ENCODE measurements at regions not wholly inside any gene's neighbourhood (a gene's known extent, or its start where the extent isn't known, plus 50 kb on each side); places are given as distances from the start of the nearest gene placed in this dataset.

DNA sequence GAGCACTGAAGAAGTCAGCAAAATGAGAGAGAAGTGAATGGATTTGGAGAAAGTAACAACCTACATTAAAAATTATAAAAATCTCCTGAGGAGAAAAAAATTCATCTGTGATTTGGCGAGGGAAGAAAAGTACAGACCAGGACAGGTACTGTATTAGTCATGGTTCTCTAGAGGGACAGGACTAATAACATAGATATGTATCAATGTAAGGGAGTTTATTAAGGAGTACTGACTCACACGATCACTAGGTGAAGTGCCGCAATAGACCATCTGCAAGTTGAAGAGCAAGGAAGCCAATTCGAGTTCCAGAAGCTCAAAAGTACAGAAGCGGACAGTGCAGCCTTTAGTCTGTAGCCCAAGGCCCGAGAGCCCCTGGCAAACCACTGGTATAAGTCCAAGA, 1004.4 kb upstream of the ALCAM start:
- Mint-ChIP-seq H3K9me3 (peaks cover 6% of the 10 kb centered on the region), H3K36me3 (ENCODE audit: insufficient read depth) (peaks cover 2% of the 10 kb centered on the region), H3K4me3 (no peak overlapping the region), H3K27me3 (no peaks in the 10 kb centered on the region), H3K4me1 (no peaks in the 10 kb centered on the region), H3K27ac (ENCODE audit: low read depth) (no peak overlapping the region)
- DNase-seq (ENCODE audit: low spot score in 2 of 2): no peak
- no peak for ATAC-seq (replicated peaks; ENCODE audit: extremely low read depth, poor library complexity, severe bottlenecking)

GRCh38 chr3:104367000-104367399, 999.7 kb upstream of the ALCAM start:
- H3K27ac Mint-ChIP-seq (ENCODE audit: low read depth): no peak overlapping the region
- ATAC-seq (replicated peaks; ENCODE audit: extremely low read depth, poor library complexity, severe bottlenecking) (no peak), DNase-seq (ENCODE audit: low spot score in 2 of 2) (no peak)
- H3K27me3 Mint-ChIP-seq: no peaks in the 10 kb centered on the region
- H3K9me3 Mint-ChIP-seq: no peaks in the 10 kb centered on the region
- no peaks in the 10 kb centered on the region for H3K36me3 Mint-ChIP-seq (ENCODE audit: insufficient read depth)
- H3K4me1 Mint-ChIP-seq: no peaks in the 10 kb centered on the region
- H3K4me3 Mint-ChIP-seq: no peak overlapping the region

GRCh38 chr3:104368760-104369159, 997.9 kb upstream of the ALCAM start:
- H3K4me3 Mint-ChIP-seq: no peak overlapping the region
- no peaks in the 10 kb centered on the region for H3K9me3 Mint-ChIP-seq
- H3K36me3 Mint-ChIP-seq (ENCODE audit: insufficient read depth): no peaks in the 10 kb centered on the region
- no peak for ATAC-seq (replicated peaks; ENCODE audit: extremely low read depth, poor library complexity, severe bottlenecking)
- no peaks in the 10 kb centered on the region for H3K4me1 Mint-ChIP-seq
- no peak overlapping the region for H3K27ac Mint-ChIP-seq (ENCODE audit: low read depth)
- DNase-seq (ENCODE audit: low spot score in 2 of 2): no peak
- no peaks in the 10 kb centered on the region for H3K27me3 Mint-ChIP-seq

- H3K36me3 Mint-ChIP-seq (ENCODE audit: insufficient read depth): no peaks in the 10 kb centered on the region
- H3K9me3 Mint-ChIP-seq: peaks cover 14% of the 10 kb centered on the region
- H3K4me1 Mint-ChIP-seq: no peaks in the 10 kb centered on the region
- no peak overlapping the region for H3K27ac Mint-ChIP-seq (ENCODE audit: low read depth)
- ATAC-seq (replicated peaks; ENCODE audit: extremely low read depth, poor library complexity, severe bottlenecking): no peak
- no peaks in the 10 kb centered on the region for H3K27me3 Mint-ChIP-seq
- no peak overlapping the region for H3K4me3 Mint-ChIP-seq
- DNase-seq (ENCODE audit: low spot score in 2 of 2): no peak
Measured at GRCh38 chr3:104385421-104385820, 981.3 kb upstream of the ALCAM start.

DNA sequence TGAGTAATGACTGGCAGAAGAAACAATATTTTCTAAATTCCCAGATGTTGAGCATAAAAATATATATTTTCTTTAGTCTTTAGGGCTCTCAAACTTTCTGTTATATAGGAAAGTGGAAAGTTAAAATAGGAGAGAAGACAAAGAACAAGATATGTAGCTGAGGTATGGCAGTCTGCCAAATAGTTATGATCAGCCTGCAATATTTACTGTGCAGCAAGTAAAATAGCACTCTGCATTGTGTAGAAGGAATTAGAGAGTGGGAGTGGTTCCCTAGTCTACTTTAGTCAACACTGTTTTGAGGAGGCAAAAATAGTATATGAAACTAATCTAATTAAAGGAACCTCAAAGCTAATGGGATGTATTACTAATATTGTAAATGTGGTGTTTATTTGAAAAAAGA, 978.1 kb upstream of the ALCAM start:
- H3K27ac Mint-ChIP-seq (ENCODE audit: low read depth): no peak overlapping the region
- no peaks in the 10 kb centered on the region for H3K27me3 Mint-ChIP-seq
- no peaks in the 10 kb centered on the region for H3K4me1 Mint-ChIP-seq
- no peak for ATAC-seq (replicated peaks; ENCODE audit: extremely low read depth, poor library complexity, severe bottlenecking)
- DNase-seq (ENCODE audit: low spot score in 2 of 2): no peak
- no peak overlapping the region for H3K4me3 Mint-ChIP-seq
- peaks cover 12% of the 10 kb centered on the region for H3K9me3 Mint-ChIP-seq
- H3K36me3 Mint-ChIP-seq (ENCODE audit: insufficient read depth): no peaks in the 10 kb centered on the region

- no peaks in the 10 kb centered on the region for H3K36me3 Mint-ChIP-seq (ENCODE audit: insufficient read depth)
- peaks cover 9% of the 10 kb centered on the region for H3K9me3 Mint-ChIP-seq
- no peak overlapping the region for H3K4me3 Mint-ChIP-seq
- ATAC-seq (replicated peaks; ENCODE audit: extremely low read depth, poor library complexity, severe bottlenecking) (no peak), DNase-seq (ENCODE audit: low spot score in 2 of 2) (no peak)
- H3K27me3 Mint-ChIP-seq: no peaks in the 10 kb centered on the region
- no peaks in the 10 kb centered on the region for H3K4me1 Mint-ChIP-seq
- no peak overlapping the region for H3K27ac Mint-ChIP-seq (ENCODE audit: low read depth)
Measured at GRCh38 chr3:104392327-104392726, 974.4 kb upstream of the ALCAM start.

- Mint-ChIP-seq H3K36me3 (ENCODE audit: insufficient read depth) (no peaks in the 10 kb centered on the region), H3K4me3 (no peak overlapping the region), H3K4me1 (no peaks in the 10 kb centered on the region), H3K27ac (ENCODE audit: low read depth) (no peak overlapping the region), H3K27me3 (no peaks in the 10 kb centered on the region), H3K9me3 (peaks cover 11% of the 10 kb centered on the region)
- ATAC-seq (replicated peaks; ENCODE audit: extremely low read depth, poor library complexity, severe bottlenecking) (no peak), DNase-seq (ENCODE audit: low spot score in 2 of 2) (no peak)
Measured at GRCh38 chr3:104396974-104397669, 969.6 kb upstream of the ALCAM start.

DNA sequence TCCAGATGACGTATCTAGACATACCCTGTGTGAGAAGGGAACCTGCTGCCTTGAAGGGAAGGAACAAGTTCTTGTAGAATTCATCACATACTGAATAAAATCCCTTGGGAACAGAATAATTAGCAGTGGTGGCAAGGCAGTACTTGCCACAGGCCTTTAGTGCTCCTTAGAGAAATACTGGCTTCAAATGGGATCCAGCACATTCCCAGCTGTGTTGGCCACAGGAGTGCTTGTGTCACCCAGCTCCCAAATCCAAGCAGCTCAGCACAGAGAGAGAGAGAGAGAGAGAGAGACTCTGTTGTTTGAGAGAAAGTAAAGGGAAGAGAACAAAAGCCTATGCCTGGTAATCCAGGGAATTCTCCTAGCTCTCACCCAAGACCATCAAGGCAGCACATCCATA, 969.0 kb upstream of the ALCAM start:
- no peaks in the 10 kb centered on the region for H3K36me3 Mint-ChIP-seq (ENCODE audit: insufficient read depth)
- peaks cover 17% of the 10 kb centered on the region for H3K9me3 Mint-ChIP-seq
- DNase-seq (ENCODE audit: low spot score in 2 of 2) (no peak), ATAC-seq (replicated peaks; ENCODE audit: extremely low read depth, poor library complexity, severe bottlenecking) (no peak)
- H3K27me3 Mint-ChIP-seq: no peaks in the 10 kb centered on the region
- no peak overlapping the region for H3K27ac Mint-ChIP-seq (ENCODE audit: low read depth)
- no peak overlapping the region for H3K4me3 Mint-ChIP-seq
- H3K4me1 Mint-ChIP-seq: no peaks in the 10 kb centered on the region

GRCh38 chr3:104402902-104403301, 963.8 kb upstream of the ALCAM start:
- ATAC-seq (replicated peaks; ENCODE audit: extremely low read depth, poor library complexity, severe bottlenecking) (no peak), DNase-seq (ENCODE audit: low spot score in 2 of 2) (no peak)
- H3K36me3 Mint-ChIP-seq (ENCODE audit: insufficient read depth): no peaks in the 10 kb centered on the region
- H3K27ac Mint-ChIP-seq (ENCODE audit: low read depth): no peak overlapping the region
- H3K4me3 Mint-ChIP-seq: no peak overlapping the region
- H3K4me1 Mint-ChIP-seq: no peaks in the 10 kb centered on the region
- peaks cover 25% of the 10 kb centered on the region for H3K9me3 Mint-ChIP-seq
- no peaks in the 10 kb centered on the region for H3K27me3 Mint-ChIP-seq

- Mint-ChIP-seq H3K4me1 (no peaks in the 10 kb centered on the region), H3K9me3 (peaks cover 12% of the 10 kb centered on the region), H3K27ac (ENCODE audit: low read depth) (no peak overlapping the region), H3K4me3 (no peak overlapping the region), H3K27me3 (no peaks in the 10 kb centered on the region), H3K36me3 (ENCODE audit: insufficient read depth) (no peaks in the 10 kb centered on the region)
- DNase-seq (ENCODE audit: low spot score in 2 of 2): no peak
- ATAC-seq (replicated peaks; ENCODE audit: extremely low read depth, poor library complexity, severe bottlenecking): no peak
Measured at GRCh38 chr3:104411757-104412156, 955.0 kb upstream of the ALCAM start.

DNA sequence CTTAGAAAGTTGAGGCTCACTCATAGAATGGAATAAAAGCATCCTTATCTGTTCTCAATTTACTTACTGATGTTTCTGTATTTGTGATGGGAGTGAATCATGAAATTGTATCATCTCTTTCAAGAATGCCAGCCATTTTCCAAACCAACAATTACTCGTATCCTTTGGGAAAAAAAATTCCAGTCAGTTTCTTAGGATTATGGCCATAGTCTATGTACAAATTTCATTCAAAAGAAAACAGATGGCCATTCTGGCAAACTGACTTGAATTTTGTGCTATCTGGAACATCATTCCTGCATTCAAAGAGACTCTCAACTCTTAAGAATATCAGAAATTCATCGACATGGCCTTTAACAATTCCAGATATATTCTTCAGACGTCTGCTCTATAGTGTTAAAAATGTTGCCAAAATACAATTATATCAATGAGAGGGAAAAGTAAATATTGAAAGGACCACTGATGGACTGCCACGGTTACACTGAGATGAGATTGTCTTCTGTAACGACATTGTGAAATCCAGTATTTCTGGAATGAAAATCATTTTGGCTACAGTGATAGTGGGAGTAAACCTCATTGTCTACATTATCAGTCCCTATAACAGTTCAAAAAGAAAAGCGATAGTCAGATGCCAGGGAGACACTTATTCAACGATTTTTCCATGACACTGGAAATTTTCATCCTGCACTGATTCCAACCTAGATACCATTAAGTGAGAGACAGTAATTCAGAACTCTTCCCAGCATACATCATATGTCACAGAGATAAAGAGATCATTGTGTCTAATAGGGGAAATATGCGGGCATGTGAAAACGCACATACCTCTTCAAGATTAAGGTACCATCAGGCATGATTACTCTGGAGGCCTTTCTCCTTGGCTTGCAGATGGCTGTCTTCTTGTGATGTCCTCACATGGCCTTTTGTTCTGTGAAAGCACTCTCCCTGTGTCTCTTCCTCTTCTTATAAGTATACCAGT, 953.8 kb upstream of the ALCAM start:
- Mint-ChIP-seq H3K4me1 (no peaks in the 10 kb centered on the region), H3K36me3 (ENCODE audit: insufficient read depth) (no peaks in the 10 kb centered on the region), H3K9me3 (peaks cover 12% of the 10 kb centered on the region), H3K4me3 (no peak overlapping the region), H3K27ac (ENCODE audit: low read depth) (no peak overlapping the region), H3K27me3 (no peaks in the 10 kb centered on the region)
- DNase-seq (ENCODE audit: low spot score in 2 of 2): no peak
- ATAC-seq (replicated peaks; ENCODE audit: extremely low read depth, poor library complexity, severe bottlenecking): no peak

GRCh38 chr3:104428337-104428925, 938.3 kb upstream of the ALCAM start:
- Mint-ChIP-seq H3K36me3 (ENCODE audit: insufficient read depth) (no peaks in the 10 kb centered on the region), H3K4me3 (no peak overlapping the region), H3K27me3 (no peaks in the 10 kb centered on the region), H3K4me1 (no peaks in the 10 kb centered on the region), H3K27ac (ENCODE audit: low read depth) (no peak overlapping the region), H3K9me3 (peaks cover 11% of the 10 kb centered on the region)
- DNase-seq (ENCODE audit: low spot score in 2 of 2): no peak
- ATAC-seq (replicated peaks; ENCODE audit: extremely low read depth, poor library complexity, severe bottlenecking): no peak

GRCh38 chr3:104429727-104430126, 937.0 kb upstream of the ALCAM start:
- ATAC-seq (replicated peaks; ENCODE audit: extremely low read depth, poor library complexity, severe bottlenecking) (no peak), DNase-seq (ENCODE audit: low spot score in 2 of 2) (no peak)
- H3K4me1 Mint-ChIP-seq: no peaks in the 10 kb centered on the region
- H3K36me3 Mint-ChIP-seq (ENCODE audit: insufficient read depth): no peaks in the 10 kb centered on the region
- no peaks in the 10 kb centered on the region for H3K27me3 Mint-ChIP-seq
- no peak overlapping the region for H3K4me3 Mint-ChIP-seq
- H3K9me3 Mint-ChIP-seq: peaks cover 11% of the 10 kb centered on the region
- H3K27ac Mint-ChIP-seq (ENCODE audit: low read depth): no peak overlapping the region
